ENCODE measurements at regions not wholly inside any gene's neighbourhood (a gene's known extent, or its start where the extent isn't known, plus 50 kb on each side); places are given as distances from the start of the nearest gene placed in this dataset.

GRCh38 chr18:22687892-22688680 is 245.0 kb upstream of the RBBP8 start:
- no peak for TF ChIP-seq EZH2 (IDR thresholded peaks at IDR 0.05; ENCODE audit: borderline replicate concordance, low read length)
- no peak for TF ChIP-seq CTCF (IDR thresholded peaks at IDR 0.05; ENCODE audit: low read length)
